ENCODE measurements at regions not wholly inside any gene's neighbourhood (a gene's known extent, or its start where the extent isn't known, plus 50 kb on each side); places are given as distances from the start of the nearest gene placed in this dataset.

DNA sequence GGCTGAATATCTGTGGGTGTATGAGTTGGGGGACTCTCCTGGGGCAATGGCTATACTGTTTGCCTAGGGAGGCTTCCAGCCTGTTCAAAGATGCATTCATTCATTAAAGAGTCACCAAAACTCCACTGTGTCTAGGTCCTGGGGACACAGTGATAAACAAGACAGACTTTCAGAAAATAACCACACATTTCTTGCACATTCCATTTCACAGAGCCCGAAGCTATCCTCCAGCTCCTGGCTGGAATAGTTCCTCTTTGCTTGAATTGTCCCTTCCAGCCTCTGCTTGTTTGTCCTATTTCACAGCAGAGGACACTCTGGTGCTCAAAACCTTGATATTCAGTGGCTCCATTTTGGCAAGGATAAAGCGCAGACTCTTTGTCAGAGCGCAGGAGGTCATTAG, 61.7 kb upstream of the ITGA11 start (continued):
- no peak for TF ChIP-seq REST (IDR thresholded peaks at IDR 0.05; ENCODE audit: unreplicated experiment)
- TF ChIP-seq ZNF331 (CRISPR knock-in tag; IDR thresholded peaks at IDR 0.05; ENCODE audit: low read depth) = no peak
- TF ChIP-seq NANOG (IDR thresholded peaks at IDR 0.05; ENCODE audit: borderline replicate concordance) = no peak
- no peak for TF ChIP-seq ZNF114 (CRISPR knock-in tag; IDR thresholded peaks at IDR 0.05)
- no peak for TF ChIP-seq JUNB (IDR thresholded peaks at IDR 0.05; ENCODE audit: unreplicated experiment)
- no peak for TF ChIP-seq CTCF (conservative IDR thresholded peaks at IDR 0.05; ENCODE audit: low read depth in 2 of 2)

- Mint-ChIP-seq H3K9me3 (no peaks in the 10 kb centered on the region), H3K4me3 (no peak overlapping the region), H3K4me1 (no peaks in the 10 kb centered on the region; the same call in 2 of the 3 replicates), H3K36me3 (ENCODE audit: low read depth) (no peaks in the 10 kb centered on the region), H3K27me3 (ENCODE audit: insufficient read depth, low read depth, poor library complexity) (peaks cover 9% of the 10 kb centered on the region), H3K27ac (no peak overlapping the region)
- Histone ChIP-seq H4K20me1 (replicated peaks; ENCODE audit: insufficient read depth) (no peaks in the 10 kb centered on the region), H3K4me2 (no peak overlapping the region), H2AFZ (no peak overlapping the region), H3K4me1 (ENCODE audit: insufficient read depth) (0 out of 2 replicates have a peak, but pooled peaks cover under 1% of the 10 kb centered on the region), H3K9me2 (ENCODE audit: insufficient read depth) (peaks cover 11% of the 10 kb centered on the region; the same call in 1 of the 2 replicates), H3K27ac (ENCODE audit: low read depth) (no peak overlapping the region), H3K79me2 (replicated peaks; ENCODE audit: insufficient read depth) (no peaks in the 10 kb centered on the region), H3F3A (replicated peaks; ENCODE audit: low read depth) (no peaks in the 10 kb centered on the region), H3K36me3 (ENCODE audit: insufficient read depth) (no peaks in the 10 kb centered on the region), H3K4me3 (no peak overlapping the region), H3K27me3 (ENCODE audit: insufficient read depth) (no peaks in the 10 kb centered on the region)
- ATAC-seq (no peak), DNase-seq (ENCODE audit: low spot score) (no peak)
- no peak for TF ChIP-seq EZH2 (IDR thresholded peaks at IDR 0.05; ENCODE audit: low read depth, unreplicated experiment)
- no peak for TF ChIP-seq NANOG (IDR thresholded peaks at IDR 0.05; ENCODE audit: borderline replicate concordance)
Measured at GRCh38 chr15:68494573-68495110, 62.7 kb upstream of the ITGA11 start.
